ENCODE measurements at regions not wholly inside any gene's neighbourhood (a gene's known extent, or its start where the extent isn't known, plus 50 kb on each side); places are given as distances from the start of the nearest gene placed in this dataset.

- TF ChIP-seq, protein P1, sequence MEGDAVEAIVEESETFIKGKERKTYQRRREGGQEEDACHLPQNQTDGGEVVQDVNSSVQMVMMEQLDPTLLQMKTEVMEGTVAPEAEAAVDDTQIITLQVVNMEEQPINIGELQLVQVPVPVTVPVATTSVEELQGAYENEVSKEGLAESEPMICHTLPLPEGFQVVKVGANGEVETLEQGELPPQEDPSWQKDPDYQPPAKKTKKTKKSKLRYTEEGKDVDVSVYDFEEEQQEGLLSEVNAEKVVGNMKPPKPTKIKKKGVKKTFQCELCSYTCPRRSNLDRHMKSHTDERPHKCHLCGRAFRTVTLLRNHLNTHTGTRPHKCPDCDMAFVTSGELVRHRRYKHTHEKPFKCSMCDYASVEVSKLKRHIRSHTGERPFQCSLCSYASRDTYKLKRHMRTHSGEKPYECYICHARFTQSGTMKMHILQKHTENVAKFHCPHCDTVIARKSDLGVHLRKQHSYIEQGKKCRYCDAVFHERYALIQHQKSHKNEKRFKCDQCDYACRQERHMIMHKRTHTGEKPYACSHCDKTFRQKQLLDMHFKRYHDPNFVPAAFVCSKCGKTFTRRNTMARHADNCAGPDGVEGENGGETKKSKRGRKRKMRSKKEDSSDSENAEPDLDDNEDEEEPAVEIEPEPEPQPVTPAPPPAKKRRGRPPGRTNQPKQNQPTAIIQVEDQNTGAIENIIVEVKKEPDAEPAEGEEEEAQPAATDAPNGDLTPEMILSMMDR (conservative IDR thresholded peaks at IDR 0.05 in 1 of 2, IDR thresholded peaks at IDR 0.05 in 1 of 2; ENCODE audit: extremely low read depth in 1 of 2, insufficient read depth in 1 of 2, low read depth in 1 of 2, low read length in 2 of 2), result no peak
- TF ChIP-seq EZH2 (IDR thresholded peaks at IDR 0.05; ENCODE audit: borderline replicate concordance, low read length), result no peak
These were observed 73.0 kb upstream of the RAI14 start for GRCh38 chr5:34583167-34583566.
